ENCODE measurements at regions not wholly inside any gene's neighbourhood (a gene's known extent, or its start where the extent isn't known, plus 50 kb on each side); places are given as distances from the start of the nearest gene placed in this dataset.

DNA sequence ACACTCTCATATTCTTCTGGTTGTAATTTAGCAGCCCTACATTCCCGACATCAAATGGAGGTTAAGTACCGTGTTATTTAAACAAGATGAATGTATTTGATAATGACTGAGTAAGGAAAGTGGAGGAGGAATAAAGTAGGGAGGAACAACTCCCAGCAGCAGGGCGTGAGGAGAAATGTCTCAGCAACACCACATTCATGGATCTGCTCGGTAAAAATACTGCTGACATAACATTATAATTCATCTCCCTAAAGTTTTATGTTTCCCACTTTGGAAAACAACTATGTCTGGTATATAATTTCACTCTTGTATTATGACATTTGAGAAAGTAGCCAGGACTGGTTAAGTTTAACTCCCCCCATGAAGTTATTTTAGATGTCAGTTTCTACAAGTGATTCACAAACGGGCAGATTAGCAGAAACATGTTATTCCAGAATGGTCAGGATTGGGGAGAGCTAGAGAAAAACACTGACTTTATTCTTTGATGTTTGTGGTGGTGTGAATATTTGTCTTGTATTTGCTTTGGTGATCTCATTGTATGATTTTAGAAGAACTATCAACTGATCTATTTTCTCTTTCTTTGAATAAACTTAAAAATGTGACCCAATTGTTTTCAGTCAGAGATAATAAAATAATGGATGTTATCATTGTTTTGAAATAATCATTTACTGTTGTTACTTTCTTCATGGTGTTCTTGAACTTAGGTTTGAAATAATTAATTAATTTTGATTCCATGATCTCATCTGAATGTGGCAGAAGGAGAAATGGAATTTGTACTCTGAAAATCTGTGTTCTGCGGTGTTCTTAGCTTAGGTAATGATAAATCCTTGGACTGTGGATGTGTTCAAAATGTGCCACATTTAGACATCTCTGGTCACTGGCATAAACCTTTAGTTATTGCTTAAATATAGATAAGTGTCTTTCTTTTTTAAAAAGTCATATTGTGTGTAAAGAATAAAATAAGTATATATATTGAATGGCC, 303.6 kb upstream of the ZNF608 start:
- Mint-ChIP-seq H3K4me1 (no peaks in the 10 kb centered on the region), H3K36me3 (no peaks in the 10 kb centered on the region), H3K27ac (no peak overlapping the region), H3K27me3 (no peaks in the 10 kb centered on the region), H3K9me3 (no peaks in the 10 kb centered on the region), H3K4me3 (no peak overlapping the region)
- no peak for ATAC-seq

DNA sequence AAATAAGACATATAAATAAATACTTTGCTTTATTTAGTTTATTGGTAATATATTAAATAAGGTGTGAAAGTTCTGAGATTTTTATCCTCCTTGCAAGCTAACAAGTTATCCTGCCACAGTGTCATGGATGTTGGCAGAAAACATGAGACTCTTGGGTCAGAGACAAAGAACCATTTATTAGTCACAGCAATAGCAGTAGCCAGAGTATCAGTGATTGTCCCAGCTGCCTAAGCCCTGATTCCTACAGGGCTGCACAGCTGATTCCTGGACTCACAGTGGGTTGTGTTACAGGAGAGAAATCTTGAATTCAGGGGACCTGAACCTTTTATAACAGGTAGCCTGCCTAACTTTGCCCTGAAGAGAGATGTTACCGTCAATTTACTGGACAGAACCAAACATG, 304.5 kb upstream of the ZNF608 start:
- Mint-ChIP-seq H3K4me3 (no peak overlapping the region), H3K9me3 (no peaks in the 10 kb centered on the region), H3K4me1 (peaks cover under 1% of the 10 kb centered on the region), H3K36me3 (no peaks in the 10 kb centered on the region), H3K27me3 (no peaks in the 10 kb centered on the region), H3K27ac (no peak overlapping the region)
- no peak for ATAC-seq

DNA sequence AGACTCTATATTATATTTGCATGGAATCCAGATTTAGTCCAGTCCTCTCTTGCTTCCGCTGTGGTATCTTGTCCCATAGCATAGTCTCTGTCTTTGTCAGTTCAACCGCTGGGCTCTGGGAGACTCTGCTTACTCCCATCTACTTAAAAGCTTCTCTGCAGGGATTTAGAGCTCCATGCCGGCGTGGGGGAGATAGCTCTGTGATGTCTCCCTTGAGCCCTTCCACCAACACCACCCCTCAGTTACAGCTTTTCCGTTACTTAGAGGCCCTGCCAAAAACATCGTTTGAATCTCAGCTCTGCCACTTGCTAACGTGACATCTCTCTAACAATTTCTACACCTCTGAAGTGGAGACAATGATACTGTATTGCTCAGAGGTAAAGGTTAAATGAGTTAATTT, 306.1 kb upstream of the ZNF608 start:
- no peaks in the 10 kb centered on the region for H3K27me3 Mint-ChIP-seq
- no peak for ATAC-seq
- no peaks in the 10 kb centered on the region for H3K36me3 Mint-ChIP-seq
- H3K27ac Mint-ChIP-seq = no peak overlapping the region
- H3K4me3 Mint-ChIP-seq = no peak overlapping the region
- peaks cover 8% of the 10 kb centered on the region for H3K4me1 Mint-ChIP-seq
- H3K9me3 Mint-ChIP-seq = no peaks in the 10 kb centered on the region

- no peak overlapping the region for H3K27ac Mint-ChIP-seq
- H3K27me3 Mint-ChIP-seq = no peaks in the 10 kb centered on the region
- no peaks in the 10 kb centered on the region for H3K36me3 Mint-ChIP-seq
- peaks cover 8% of the 10 kb centered on the region for H3K4me1 Mint-ChIP-seq
- H3K4me3 Mint-ChIP-seq = no peak overlapping the region
- H3K9me3 Mint-ChIP-seq = no peaks in the 10 kb centered on the region
- no peak for ATAC-seq
Observed at GRCh38 chr5:125053179-125053578, 306.7 kb upstream of the ZNF608 start.

GRCh38 chr5:125054146-125054545, 307.7 kb upstream of the ZNF608 start:
- Mint-ChIP-seq H3K36me3 (no peaks in the 10 kb centered on the region), H3K9me3 (no peaks in the 10 kb centered on the region), H3K27me3 (no peaks in the 10 kb centered on the region), H3K4me1 (peaks cover 8% of the 10 kb centered on the region), H3K4me3 (no peak overlapping the region), H3K27ac (no peak overlapping the region)
- no peak for ATAC-seq

- H3K9me3 Mint-ChIP-seq = no peaks in the 10 kb centered on the region
- H3K27ac Mint-ChIP-seq = no peak overlapping the region
- peaks cover 8% of the 10 kb centered on the region for H3K4me1 Mint-ChIP-seq
- no peak overlapping the region for H3K4me3 Mint-ChIP-seq
- no peaks in the 10 kb centered on the region for H3K27me3 Mint-ChIP-seq
- H3K36me3 Mint-ChIP-seq = no peaks in the 10 kb centered on the region
- ATAC-seq = no peak
Observed at GRCh38 chr5:125056671-125057485, 310.4 kb upstream of the ZNF608 start.

DNA sequence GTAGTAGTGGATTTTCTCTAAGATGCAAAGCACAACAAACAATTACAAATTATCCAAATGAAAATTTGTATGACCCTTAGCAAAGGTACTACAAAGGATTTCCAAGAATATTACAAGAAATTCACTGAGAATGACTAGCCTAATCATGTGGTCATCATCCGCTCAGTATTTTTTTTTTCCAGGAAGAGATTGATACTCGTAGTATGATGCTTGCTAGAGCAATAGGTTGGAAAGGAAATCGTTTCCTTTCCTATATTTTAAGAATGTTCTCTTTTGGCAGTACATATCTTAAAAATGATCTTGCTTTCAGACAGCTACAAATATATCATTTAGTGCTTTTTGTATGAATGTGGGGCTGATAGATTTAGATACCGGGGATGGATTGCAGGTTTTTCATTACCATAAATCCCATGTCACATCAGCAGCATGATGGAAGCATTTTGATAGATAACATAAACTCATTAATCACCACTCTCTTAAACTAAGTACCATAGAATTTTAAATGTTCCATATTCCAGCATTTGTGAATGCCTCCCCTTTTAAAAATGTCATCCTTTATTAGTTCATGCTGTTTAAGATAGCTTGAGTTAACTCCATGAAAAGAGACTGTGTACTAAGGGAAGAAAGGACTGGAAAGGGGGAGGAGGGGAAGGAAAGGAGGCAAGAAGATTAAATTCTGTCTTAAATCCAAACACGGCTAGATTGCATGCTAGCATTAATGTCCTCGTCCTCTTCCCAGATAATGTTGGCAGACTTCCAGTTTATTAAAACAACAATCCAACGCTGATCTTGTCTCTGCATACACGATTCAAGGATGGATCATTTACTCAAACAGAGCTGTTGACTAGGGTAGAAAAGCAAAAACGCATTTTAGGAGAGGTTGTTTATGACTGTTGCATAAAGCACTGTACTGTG, 311.7 kb upstream of the ZNF608 start:
- ATAC-seq = no peak
- Mint-ChIP-seq H3K9me3 (no peaks in the 10 kb centered on the region), H3K4me1 (peaks cover 8% of the 10 kb centered on the region), H3K36me3 (no peaks in the 10 kb centered on the region), H3K4me3 (no peak overlapping the region), H3K27me3 (no peaks in the 10 kb centered on the region), H3K27ac (no peak overlapping the region)

GRCh38 chr5:125059255-125060002, 313.0 kb upstream of the ZNF608 start:
- Mint-ChIP-seq H3K27ac (no peak overlapping the region), H3K4me1 (peaks cover 8% of the 10 kb centered on the region), H3K27me3 (no peaks in the 10 kb centered on the region)

DNA sequence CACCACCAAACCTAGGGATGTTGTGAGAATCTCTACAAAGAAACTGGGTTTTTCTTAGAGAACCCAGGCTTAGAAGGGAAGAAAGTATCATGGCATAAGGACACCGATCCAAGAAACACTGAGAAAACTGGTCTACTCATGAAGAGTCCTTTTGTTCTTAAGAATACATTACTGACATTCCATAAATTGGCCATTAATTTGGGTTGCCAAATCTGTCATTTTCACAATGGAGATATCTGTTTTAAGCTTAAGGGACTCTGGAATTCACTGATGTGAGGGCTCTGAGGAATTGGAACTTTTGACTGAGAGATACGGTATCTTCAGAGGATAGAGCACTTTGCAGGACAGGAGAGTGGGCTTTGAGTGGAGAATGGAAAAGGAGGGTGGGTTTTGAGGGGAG, 315.3 kb upstream of the ZNF608 start:
- no peak for ATAC-seq
- Mint-ChIP-seq H3K27me3 (no peaks in the 10 kb centered on the region), H3K4me1 (peaks cover under 1% of the 10 kb centered on the region), H3K4me3 (no peak overlapping the region), H3K27ac (no peak overlapping the region), H3K9me3 (no peaks in the 10 kb centered on the region), H3K36me3 (no peaks in the 10 kb centered on the region)

More at GRCh38 chr5:125059255-125060002, 313.0 kb upstream of the ZNF608 start:
- Mint-ChIP-seq H3K4me3 (no peak overlapping the region), H3K9me3 (no peaks in the 10 kb centered on the region), H3K36me3 (no peaks in the 10 kb centered on the region)
- no peak for ATAC-seq

DNA sequence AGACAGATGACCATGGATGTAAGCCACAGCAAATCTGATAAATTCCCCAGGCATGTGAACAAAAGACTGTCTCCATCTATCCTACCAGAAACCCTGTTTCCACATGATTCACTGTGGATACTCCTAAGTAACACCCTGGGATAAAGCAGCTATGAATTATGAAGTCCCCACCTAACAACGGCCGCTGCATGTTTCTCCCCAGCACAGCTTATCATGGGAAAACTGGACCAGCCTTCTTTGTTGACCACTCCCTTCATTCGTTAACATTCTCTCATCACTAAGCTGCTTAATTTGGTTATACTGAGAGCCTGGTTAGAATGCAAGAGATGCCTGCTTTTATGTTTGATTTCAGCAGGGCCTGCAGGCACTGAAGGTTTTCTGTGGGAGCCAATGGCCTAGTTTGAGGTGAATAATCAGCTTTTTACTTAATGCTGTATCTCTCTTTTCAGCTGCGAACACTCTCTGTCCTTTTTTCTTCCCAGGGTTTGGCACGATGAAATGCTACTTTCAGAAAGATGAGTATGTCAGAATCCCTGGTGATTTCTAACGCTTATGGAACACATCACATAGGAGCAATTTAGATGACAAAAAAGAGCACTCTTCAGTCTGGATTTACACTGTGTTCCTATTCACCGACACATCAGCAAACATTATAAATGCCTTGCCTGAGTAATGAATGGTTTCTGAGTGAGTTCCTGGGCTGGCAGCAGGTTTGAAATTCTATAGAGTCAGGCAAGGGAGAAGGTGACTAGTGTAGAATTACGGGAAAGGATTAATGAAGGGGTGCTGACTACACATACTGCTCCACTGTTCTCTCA, 318.4 kb upstream of the ZNF608 start:
- Mint-ChIP-seq H3K4me1 (no peaks in the 10 kb centered on the region), H3K9me3 (peaks cover 3% of the 10 kb centered on the region), H3K36me3 (peaks cover 5% of the 10 kb centered on the region), H3K27me3 (no peaks in the 10 kb centered on the region), H3K4me3 (no peak overlapping the region), H3K27ac (no peak overlapping the region)
- no peak for ATAC-seq

DNA sequence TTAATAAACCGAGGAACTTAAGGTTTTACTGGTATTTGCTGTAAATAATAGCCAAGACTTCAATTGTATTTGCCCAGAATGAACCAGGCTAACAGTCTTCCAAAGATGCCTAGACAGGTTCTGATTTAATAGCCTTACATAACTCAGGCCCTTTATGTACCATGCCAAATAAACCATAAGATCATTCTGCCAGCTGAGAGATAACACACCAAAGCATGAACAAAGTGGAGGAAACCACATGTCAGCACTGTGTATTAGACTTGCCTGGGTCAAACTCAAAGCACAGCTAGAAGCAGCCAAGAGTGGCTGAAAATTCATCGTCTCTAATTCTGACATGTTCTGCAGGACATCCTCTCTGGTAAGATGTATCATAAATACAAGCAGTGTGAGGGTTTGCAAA, 319.3 kb upstream of the ZNF608 start:
- Mint-ChIP-seq H3K27ac (no peak overlapping the region), H3K36me3 (peaks cover 5% of the 10 kb centered on the region), H3K27me3 (no peaks in the 10 kb centered on the region), H3K9me3 (peaks cover 3% of the 10 kb centered on the region), H3K4me3 (no peak overlapping the region), H3K4me1 (no peaks in the 10 kb centered on the region)
- ATAC-seq = no peak

GRCh38 chr5:125070961-125071360, 324.5 kb upstream of the ZNF608 start:
- Mint-ChIP-seq H3K4me3 (no peak overlapping the region), H3K9me3 (peaks cover 26% of the 10 kb centered on the region), H3K27ac (no peak overlapping the region), H3K4me1 (no peaks in the 10 kb centered on the region), H3K27me3 (no peaks in the 10 kb centered on the region), H3K36me3 (peaks cover 24% of the 10 kb centered on the region)
- ATAC-seq = no peak

GRCh38 chr5:125073090-125073489, 326.7 kb upstream of the ZNF608 start:
- peaks cover 24% of the 10 kb centered on the region for H3K36me3 Mint-ChIP-seq
- H3K4me1 Mint-ChIP-seq = no peaks in the 10 kb centered on the region
- H3K9me3 Mint-ChIP-seq = peaks cover 26% of the 10 kb centered on the region
- no peak overlapping the region for H3K4me3 Mint-ChIP-seq
- no peak overlapping the region for H3K27ac Mint-ChIP-seq
- H3K27me3 Mint-ChIP-seq = no peaks in the 10 kb centered on the region
- ATAC-seq = no peak

- H3K27ac Mint-ChIP-seq = no peak overlapping the region
- H3K36me3 Mint-ChIP-seq = peaks cover 19% of the 10 kb centered on the region
- no peak overlapping the region for H3K4me3 Mint-ChIP-seq
- no peaks in the 10 kb centered on the region for H3K27me3 Mint-ChIP-seq
- no peaks in the 10 kb centered on the region for H3K4me1 Mint-ChIP-seq
- no peak for ATAC-seq
- H3K9me3 Mint-ChIP-seq = peaks cover 23% of the 10 kb centered on the region
Observed at GRCh38 chr5:125075567-125075966, 329.1 kb upstream of the ZNF608 start.
